ENCODE measurements at regions not wholly inside any gene's neighbourhood (a gene's known extent, or its start where the extent isn't known, plus 50 kb on each side); places are given as distances from the start of the nearest gene placed in this dataset.

- ChIA-PET CTCF (no interaction called here), POLR2A (no interaction called here)
- no peak for TF ChIP-seq CTCF (IDR thresholded peaks at IDR 0.05; ENCODE audit: control extremely low read depth, extremely low read depth, low read depth, missing control alignments)
- no peak for DNase-seq (ENCODE audit: extremely low spot score)
Measured at GRCh38 chr13:111008351-111008750, 93.5 kb upstream of the ANKRD10 start.

GRCh38 chr13:111007209-111007608 is 92.3 kb upstream of the ANKRD10 start:
- ChIA-PET CTCF (no interaction called here), POLR2A (no interaction called here)
- no peak for DNase-seq (ENCODE audit: extremely low spot score)
- no peak for TF ChIP-seq CTCF (IDR thresholded peaks at IDR 0.05; ENCODE audit: control extremely low read depth, extremely low read depth, low read depth, missing control alignments)

GRCh38 chr13:111006506-111007031 is 91.7 kb upstream of the ANKRD10 start:
- no peak for TF ChIP-seq CTCF (IDR thresholded peaks at IDR 0.05; ENCODE audit: control extremely low read depth, extremely low read depth, low read depth, missing control alignments)
- POLR2A ChIA-PET, result no interaction called here
- CTCF ChIA-PET, result interaction anchor here (1.2 kb wide), 1 partner anchor 10 kb away, joined by 3 read pairs; no protein-coding TSS in a partner anchor
- no peak for DNase-seq (ENCODE audit: extremely low spot score)

DNA sequence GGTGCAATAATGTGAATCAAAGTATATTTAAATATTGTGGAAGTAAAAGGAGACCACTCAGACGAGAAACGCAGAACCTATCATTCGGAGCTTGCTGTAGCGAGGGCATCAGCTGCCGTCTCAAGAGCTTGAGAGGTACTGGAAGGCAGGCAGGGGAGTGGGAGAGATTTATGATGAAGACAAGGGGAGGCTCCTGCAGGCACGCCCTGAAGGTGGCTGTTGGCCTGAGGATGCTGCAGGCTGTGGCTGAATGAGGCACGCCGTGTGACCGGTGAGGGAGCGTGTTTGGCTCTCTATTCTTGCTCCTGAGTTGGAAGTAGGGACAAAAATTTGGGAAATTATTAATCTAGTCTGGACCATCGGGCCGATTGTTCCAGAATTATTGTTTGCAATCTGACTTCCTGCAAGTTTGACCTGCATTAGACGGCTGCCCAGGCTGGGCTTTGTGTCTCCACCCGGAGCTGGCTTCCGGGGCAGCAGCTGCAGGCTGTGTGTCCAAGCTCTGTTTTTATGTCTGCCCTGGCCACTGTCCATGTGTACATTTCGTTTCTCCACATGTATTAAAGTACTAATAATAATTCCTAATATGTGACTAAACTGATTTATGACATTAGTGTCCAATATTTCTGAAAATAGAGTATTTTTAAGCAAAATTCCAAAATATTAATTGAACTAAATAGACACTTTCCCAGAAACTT is 91.1 kb upstream of the ANKRD10 start:
- TF ChIP-seq CTCF (IDR thresholded peaks at IDR 0.05; ENCODE audit: control extremely low read depth, extremely low read depth, low read depth, missing control alignments), result no peak
- DNase-seq (ENCODE audit: extremely low spot score), result no peak
- ChIA-PET POLR2A (no interaction called here), CTCF (interaction anchor here (1.2 kb wide), 1 partner anchor 10 kb away, joined by 3 read pairs; no protein-coding TSS in a partner anchor)

DNA sequence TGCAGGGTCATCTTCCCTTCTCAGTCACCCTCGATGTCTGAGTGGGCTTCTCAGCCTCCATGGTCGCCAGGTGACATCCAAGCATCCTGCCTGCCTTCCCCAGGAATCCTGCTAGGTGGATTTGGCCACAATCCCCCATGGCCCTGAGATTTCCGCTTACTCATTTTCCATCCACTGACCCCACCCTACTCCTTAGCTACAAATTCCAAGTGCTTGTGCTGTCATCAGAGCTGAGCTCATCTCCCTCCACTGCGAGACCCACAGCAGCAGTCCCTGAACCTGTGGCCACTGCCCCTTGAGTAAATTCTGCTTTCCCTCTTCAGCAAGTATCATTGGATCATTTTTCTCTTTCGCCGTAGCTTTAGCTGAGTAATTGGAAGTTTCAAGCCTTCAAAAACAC is 90.5 kb upstream of the ANKRD10 start:
- no peak for DNase-seq (ENCODE audit: extremely low spot score)
- CTCF ChIA-PET, result interaction anchor here (1.2 kb wide), 1 partner anchor 9 kb away, joined by 3 read pairs; no protein-coding TSS in a partner anchor
- TF ChIP-seq CTCF (IDR thresholded peaks at IDR 0.05; ENCODE audit: control extremely low read depth, extremely low read depth, low read depth, missing control alignments), result no peak
- POLR2A ChIA-PET, result no interaction called here

DNA sequence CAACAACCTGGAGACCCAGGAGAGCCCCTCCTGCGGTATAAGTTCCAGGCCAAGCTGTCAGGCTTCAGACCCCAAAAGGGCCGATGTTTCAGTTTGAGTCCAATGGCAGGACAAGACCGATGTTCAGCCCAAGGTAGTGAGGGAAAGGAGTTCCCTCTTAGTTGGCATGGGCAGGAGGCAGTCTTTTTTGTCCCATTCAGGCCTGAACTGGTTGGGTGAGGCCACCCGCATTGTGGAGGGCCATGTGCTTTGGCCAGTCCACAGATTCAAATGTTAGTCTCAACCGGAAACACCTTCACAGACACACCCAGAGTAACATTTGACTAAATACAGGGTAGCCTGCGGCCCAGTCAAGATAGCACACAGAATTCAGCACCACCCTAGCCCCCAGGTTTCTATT is 89.6 kb upstream of the ANKRD10 start:
- ChIA-PET CTCF (interaction anchor here (0.7 to 1.5 kb wide), 3 partner anchors 8 to 80 kb away, joined by 3 read pairs; no protein-coding TSS in a partner anchor), POLR2A (no interaction called here)
- TF ChIP-seq CTCF (IDR thresholded peaks at IDR 0.05; ENCODE audit: control extremely low read depth, extremely low read depth, low read depth, missing control alignments), result no peak
- no peak for DNase-seq (ENCODE audit: extremely low spot score)

Data from GM10248 (cell line).